HG03460 (cell line): ENCODE measurements at regions not wholly inside any gene's neighbourhood (a gene's known extent, or its start where the extent isn't known, plus 50 kb on each side); places are given as distances from the start of the nearest gene placed in this dataset.
"Not testable (repeated sequence)": the region's sequence is repeated elsewhere in the genome, so short reads cannot be mapped to it uniquely, and the experiment has no call there.

Experiments used
- ATAC-seq: cut with Tn5 transposase; IDR thresholded peaks from one replicate; pipeline ENCODE4 v1.9.1; 2021; ENCODE audit not compliant: unreplicated experiment

GRCh38 chr2:91520972-91521535 lies 2829.6 kb downstream of the RPIA start:
- ATAC-seq = not testable (repeated sequence)

- ATAC-seq = not testable (repeated sequence)
Observed at GRCh38 chr2:91521944-91522343, 2830.5 kb downstream of the RPIA start.

- not testable (repeated sequence) for ATAC-seq
Observed at GRCh38 chr2:91522877-91523276, 2831.4 kb downstream of the RPIA start.

GRCh38 chr2:91523751-91524150 lies 2832.3 kb downstream of the RPIA start:
- not testable (repeated sequence) for ATAC-seq

GRCh38 chr2:91525587-91525986 lies 2834.1 kb downstream of the RPIA start:
- not testable (repeated sequence) for ATAC-seq

GRCh38 chr2:91526083-91526482 lies 2834.6 kb downstream of the RPIA start:
- ATAC-seq = not testable (repeated sequence)

GRCh38 chr2:91527056-91527455 lies 2835.6 kb downstream of the RPIA start:
- ATAC-seq = not testable (repeated sequence)

- ATAC-seq = not testable (repeated sequence)
Observed at GRCh38 chr2:91527491-91528031, 2836.1 kb downstream of the RPIA start.

GRCh38 chr2:91528361-91528760 lies 2836.9 kb downstream of the RPIA start:
- not testable (repeated sequence) for ATAC-seq

GRCh38 chr2:91536109-91536508 lies 2844.6 kb downstream of the RPIA start:
- ATAC-seq = not testable (repeated sequence)

- ATAC-seq = not testable (repeated sequence)
Observed at GRCh38 chr2:91536549-91537263, 2845.2 kb downstream of the RPIA start.

GRCh38 chr2:91549316-91549715 lies 2857.8 kb downstream of the RPIA start:
- not testable (repeated sequence) for ATAC-seq

- ATAC-seq = not testable (repeated sequence)
Observed at GRCh38 chr2:91558234-91558633, 2866.8 kb downstream of the RPIA start.

- not testable (repeated sequence) for ATAC-seq
Observed at GRCh38 chr2:91559269-91559668, 2867.8 kb downstream of the RPIA start.

- not testable (repeated sequence) for ATAC-seq
Observed at GRCh38 chr2:91559886-91560614, 2868.6 kb downstream of the RPIA start.

- ATAC-seq = not testable (repeated sequence)
Observed at GRCh38 chr2:91562184-91562583, 2870.7 kb downstream of the RPIA start.

- not testable (repeated sequence) for ATAC-seq
Observed at GRCh38 chr2:91564700-91565099, 2873.2 kb downstream of the RPIA start.

- ATAC-seq = not testable (repeated sequence)
Observed at GRCh38 chr2:91565689-91566430, 2874.4 kb downstream of the RPIA start.

- not testable (repeated sequence) for ATAC-seq
Observed at GRCh38 chr2:91566611-91567010, 2875.1 kb downstream of the RPIA start.

GRCh38 chr2:91567546-91568335 lies 2876.3 kb downstream of the RPIA start:
- not testable (repeated sequence) for ATAC-seq
